T-cell (primary cell): ENCODE measurements at regions not wholly inside any gene's neighbourhood (a gene's known extent, or its start where the extent isn't known, plus 50 kb on each side); places are given as distances from the start of the nearest gene placed in this dataset.

Source experiments
- ATAC-seq, 4 experiments: fragments of 200-7000 bp in 3 of 4; fragments of 150-1000 bp in 1 of 4; cut with Tn5 transposase; replicated peaks in 1 of 4; 1 replicate in 3 of 4; 2 replicates in 1 of 4; pipeline ENCODE4 v1.10.0; 2021; ENCODE audit warnings: moderate library complexity in 3 of 4, mild to moderate bottlenecking in 2 of 4, moderate number of reproducible peaks in 1 of 4
- CTCF ChIA-PET, 2 donors: fragments of 300-600 bp; sonication (Branson Sonifier 250); formaldehyde crosslinking; loops; one replicate each; lab custom pipeline; 2022; ENCODE audit warnings: antibody characterized with exemption in 2 of 2; lab: Charles Lee
- POLR2A ChIA-PET, 2 donors: fragments of 300-600 bp; sonication (Branson Sonifier 250); formaldehyde crosslinking; loops; one replicate each; lab custom pipeline; 2022; ENCODE audit warnings: antibody characterized with exemption in 2 of 2; lab: Charles Lee
- DNase-seq, 35 experiments: peaks; one replicate each; pipeline versions ENCODE4 v3.0.0 to v3.0.0-alpha.2; 2013 to 2023
- H3K27ac ChIP-seq: one replicate; pipeline ENCODE4 v1.5.1; 2013; ENCODE audit warnings: low read length
- H3K27me3 ChIP-seq, 2 experiments: replicated peaks in 1 of 2; 1 replicate in 1 of 2; 2 replicates in 1 of 2; pipeline versions ENCODE4 v1.6.1 to v1.7.0; 2013; ENCODE audit warnings: low read length in 1 of 2, mixed read lengths in 1 of 2; ENCODE audit not compliant: control insufficient read depth in 2 of 2, insufficient read depth in 2 of 2; ENCODE audit errors: extremely low read depth in 1 of 2
- H3K36me3 ChIP-seq, 2 donors: 1 replicate in 1 of 2; 2 replicates in 1 of 2; pipeline versions ENCODE4 v1.6.1 to v1.7.0; 2013; ENCODE audit warnings: low read length in 1 of 2; ENCODE audit not compliant: control insufficient read depth in 2 of 2, insufficient read depth in 1 of 2; ENCODE audit errors: extremely low read depth in 1 of 2
- H3K4me1 ChIP-seq, 2 experiments: 1 replicate in 1 of 2; 2 replicates in 1 of 2; pipeline versions ENCODE4 v1.6.1 to v1.7.0; 2013; ENCODE audit warnings: low read length in 2 of 2, mixed read lengths in 1 of 2; ENCODE audit not compliant: insufficient read depth in 2 of 2, control insufficient read depth in 1 of 2; ENCODE audit errors: extremely low read depth in 1 of 2
- H3K4me3 ChIP-seq, 2 donors: 1 replicate in 1 of 2; 2 replicates in 1 of 2; pipeline versions ENCODE4 v1.5.1 to v1.7.0; 2013; ENCODE audit warnings: mild to moderate bottlenecking in 2 of 2, low read length in 1 of 2, moderate library complexity in 1 of 2; ENCODE audit not compliant: control insufficient read depth in 1 of 2; ENCODE audit errors: extremely low read depth in 1 of 2
- H3K9me3 ChIP-seq: 2 replicates; pipeline ENCODE4 v1.7.0; 2013
- H3K27ac Mint-ChIP-seq, 2 donors: one replicate each; pipeline ENCODE4 v1.8.0; 2020 to 2021; ENCODE audit warnings: mild to moderate bottlenecking in 2 of 2, mixed read lengths in 2 of 2
- H3K27me3 Mint-ChIP-seq, 2 donors: one replicate each; pipeline ENCODE4 v1.8.0; 2021 to 2022; ENCODE audit warnings: mixed read lengths in 2 of 2
- H3K36me3 Mint-ChIP-seq: one replicate; pipeline ENCODE4 v1.8.0; 2021; ENCODE audit warnings: mixed read lengths
- H3K4me1 Mint-ChIP-seq, 3 donors: one replicate each; pipeline ENCODE4 v1.8.0; 2020 to 2022; ENCODE audit warnings: mixed read lengths in 3 of 3, mild to moderate bottlenecking in 1 of 3
- H3K4me3 Mint-ChIP-seq, 3 donors: one replicate each; pipeline ENCODE4 v1.8.0; 2020 to 2022; ENCODE audit warnings: mild to moderate bottlenecking in 3 of 3, mixed read lengths in 3 of 3, moderate library complexity in 3 of 3
- H3K9me3 Mint-ChIP-seq, 3 donors: one replicate each; pipeline ENCODE4 v1.8.0; 2020 to 2022; ENCODE audit warnings: mixed read lengths in 3 of 3
- WGBS: methylation state at CpG from one replicate; pipeline ENCODE4 v1.1.5; 2013; ENCODE audit warnings: missing lambda C conversion rate; ENCODE audit not compliant: insufficient coverage; 5-methylcytosine and 5-hydroxymethylcytosine counted together

DNA sequence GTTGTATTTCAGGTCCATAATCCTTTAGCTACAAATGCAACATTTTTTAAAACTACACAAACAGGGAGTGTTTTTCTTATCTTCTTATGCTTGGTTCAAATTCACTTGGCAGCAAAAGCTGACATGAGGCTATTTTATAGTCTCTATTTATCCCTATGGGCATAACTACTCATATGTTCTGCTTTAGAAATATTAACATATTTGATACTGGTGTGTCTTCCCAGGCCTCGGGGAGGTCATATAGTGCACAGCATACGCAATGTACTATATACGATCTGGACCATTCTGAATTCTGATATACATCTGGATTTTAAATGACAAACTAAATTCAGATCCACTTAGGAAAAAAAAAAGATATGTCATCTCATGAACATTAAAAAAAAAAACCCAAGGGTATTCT, 69.2 kb downstream of the TFAP2C start:
- CTCF ChIA-PET, result no interaction called here
- H3K4me1 ChIP-seq, result no peaks in the 10 kb centered on the region
- H3K4me1 Mint-ChIP-seq, result no peaks in the 10 kb centered on the region
- no peak overlapping the region for H3K27ac ChIP-seq
- whole genome bisulfite sequencing, result no CpG with 5 or more reads among the region's 3 CpGs
- ATAC-seq (no peak), DNase-seq (no peak)
- no peaks in the 10 kb centered on the region for H3K9me3 Mint-ChIP-seq
- H3K4me3 Mint-ChIP-seq, result no peak overlapping the region
- H3K4me3 ChIP-seq, result no peak overlapping the region
- peaks cover 0 to 14% of the 10 kb centered on the region in 2 experiments for H3K27me3 ChIP-seq
- H3K9me3 ChIP-seq, result no peaks in the 10 kb centered on the region
- H3K36me3 Mint-ChIP-seq, result no peaks in the 10 kb centered on the region
- H3K27me3 Mint-ChIP-seq, result peaks cover 0 to 7% of the 10 kb centered on the region in 2 donors
- no peaks in the 10 kb centered on the region for H3K36me3 ChIP-seq
- no peak overlapping the region for H3K27ac Mint-ChIP-seq
- POLR2A ChIA-PET, result no interaction called here

DNA sequence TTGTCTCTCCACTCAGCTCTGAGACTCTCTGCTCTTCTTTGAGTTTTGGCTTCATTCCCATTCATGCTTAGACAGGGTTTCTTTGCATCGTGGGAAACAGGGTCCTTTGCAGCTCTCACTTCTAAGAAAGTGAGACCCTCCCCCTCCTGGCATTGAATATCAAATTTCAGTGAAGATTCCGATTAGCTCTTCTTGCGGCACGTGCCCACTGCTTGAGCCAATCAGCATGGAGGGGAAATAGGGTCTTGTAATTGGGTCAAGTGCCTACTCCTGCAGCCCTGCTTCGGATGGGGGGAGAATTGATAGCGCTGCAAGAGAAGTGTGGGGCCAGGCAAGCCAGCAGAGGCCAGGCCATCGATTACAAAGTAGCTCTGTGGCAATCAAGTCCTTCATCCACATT, 69.6 kb downstream of the TFAP2C start:
- ChIA-PET POLR2A (no interaction called here), CTCF (no interaction called here)
- Histone ChIP-seq H3K36me3 (no peaks in the 10 kb centered on the region), H3K4me1 (no peaks in the 10 kb centered on the region), H3K27ac (no peak overlapping the region), H3K4me3 (no peak overlapping the region), H3K9me3 (no peaks in the 10 kb centered on the region), H3K27me3 (peaks cover 0 to 14% of the 10 kb centered on the region in 2 experiments)
- Mint-ChIP-seq H3K4me1 (no peaks in the 10 kb centered on the region), H3K27me3 (peaks cover 0 to 7% of the 10 kb centered on the region in 2 donors), H3K27ac (no peak overlapping the region), H3K9me3 (no peaks in the 10 kb centered on the region), H3K36me3 (no peaks in the 10 kb centered on the region), H3K4me3 (no peak overlapping the region)
- ATAC-seq (no peak), DNase-seq (no peak)
- WGBS, result 11% methylated on average over 1 of the region's 7 CpGs

DNA sequence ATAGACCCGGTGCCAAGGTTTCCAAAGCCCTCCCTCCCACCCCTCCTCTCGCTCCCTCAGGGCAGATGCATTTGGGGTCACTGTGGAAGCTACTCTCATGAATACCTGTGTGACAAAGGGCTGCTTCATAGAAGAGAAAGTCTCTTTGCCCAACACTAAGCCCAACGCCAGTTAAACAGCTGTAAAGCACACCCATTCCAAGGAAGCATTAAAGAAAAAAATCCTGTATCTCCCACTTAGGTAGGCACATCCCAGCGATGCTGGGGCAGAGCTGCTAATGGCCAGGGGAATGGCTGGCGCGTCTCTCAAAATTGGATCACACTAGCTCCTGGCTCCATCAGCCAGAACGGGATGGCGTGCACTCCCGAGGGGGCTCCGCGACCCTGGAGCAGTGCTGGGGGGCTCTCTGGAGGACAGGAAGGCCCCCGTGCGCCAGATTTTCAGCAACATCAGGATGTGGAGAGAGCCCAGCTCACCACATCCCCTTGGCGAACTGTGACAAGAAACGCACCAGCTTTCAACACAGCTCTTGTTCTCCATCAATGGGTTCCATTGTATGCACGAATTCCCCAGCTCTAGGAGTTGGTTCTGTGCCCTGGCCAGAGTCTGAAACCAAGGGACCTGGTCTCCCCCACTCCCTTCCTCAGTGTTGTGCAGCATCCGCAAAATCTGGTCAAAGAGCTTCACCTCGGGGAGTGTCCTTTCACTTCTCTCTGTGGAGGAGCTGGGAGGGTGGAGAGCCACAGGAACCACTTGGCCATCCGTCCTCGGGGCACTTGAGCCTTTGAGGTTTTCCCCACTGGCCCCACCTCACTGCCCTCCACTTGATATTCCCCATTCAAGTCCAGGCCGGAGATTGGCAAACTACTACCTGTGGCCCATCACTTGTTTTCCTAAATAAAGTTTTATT, 74.1 kb downstream of the TFAP2C start:
- Mint-ChIP-seq H3K4me3 (no peak overlapping the region), H3K4me1 (no peaks in the 10 kb centered on the region), H3K9me3 (peaks cover 0 to 5% (median 0%) of the 10 kb centered on the region in 3 donors), H3K27me3 (peaks cover 3 to 10% of the 10 kb centered on the region in 2 donors), H3K36me3 (no peaks in the 10 kb centered on the region), H3K27ac (no peak overlapping the region)
- CTCF ChIA-PET, result no interaction called here
- no peaks in the 10 kb centered on the region for H3K4me1 ChIP-seq
- no peak overlapping the region for H3K4me3 ChIP-seq
- H3K9me3 ChIP-seq, result no peaks in the 10 kb centered on the region
- H3K27ac ChIP-seq, result no peak overlapping the region
- H3K27me3 ChIP-seq, result peaks cover 0 to 14% of the 10 kb centered on the region in 2 experiments
- DNase-seq (no peak), ATAC-seq (no peak)
- 87% methylated on average over 13 of the region's 21 CpGs for WGBS
- no peaks in the 10 kb centered on the region for H3K36me3 ChIP-seq
- POLR2A ChIA-PET, result no interaction called here

DNA sequence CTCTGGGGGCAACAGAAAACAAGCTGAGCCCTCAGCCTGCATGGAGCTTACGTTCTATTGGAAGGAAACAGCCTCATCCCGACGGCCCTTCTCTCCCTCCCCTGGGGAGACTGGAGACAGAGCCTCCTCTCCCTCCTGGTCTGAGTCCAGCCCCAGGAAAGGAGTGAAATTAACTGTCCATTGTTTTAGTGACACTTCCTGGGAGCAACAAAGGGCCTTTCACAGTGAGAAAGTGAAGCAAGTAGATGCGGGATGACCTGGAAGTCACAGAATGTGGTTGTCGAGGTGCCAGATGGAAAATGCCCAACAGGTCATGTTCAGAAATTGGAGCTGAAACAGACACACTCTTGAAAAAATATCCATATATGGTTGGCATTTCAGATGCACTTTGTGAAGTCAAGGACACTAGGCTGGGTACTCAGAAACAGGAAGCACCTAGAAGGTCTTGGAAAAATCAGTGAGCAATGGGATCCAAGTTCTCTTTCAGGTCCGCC, 77.8 kb downstream of the TFAP2C start:
- WGBS, result 92% methylated on average over 3 of the region's 6 CpGs
- CTCF ChIA-PET, result interaction anchor here in 1 of 2 donors (0.5 kb wide), 1 partner anchor 41 kb away, joined by 3 read pairs; no protein-coding TSS in a partner anchor
- H3K9me3 Mint-ChIP-seq, result peaks cover 0 to 5% (median 0%) of the 10 kb centered on the region in 3 donors

DNA sequence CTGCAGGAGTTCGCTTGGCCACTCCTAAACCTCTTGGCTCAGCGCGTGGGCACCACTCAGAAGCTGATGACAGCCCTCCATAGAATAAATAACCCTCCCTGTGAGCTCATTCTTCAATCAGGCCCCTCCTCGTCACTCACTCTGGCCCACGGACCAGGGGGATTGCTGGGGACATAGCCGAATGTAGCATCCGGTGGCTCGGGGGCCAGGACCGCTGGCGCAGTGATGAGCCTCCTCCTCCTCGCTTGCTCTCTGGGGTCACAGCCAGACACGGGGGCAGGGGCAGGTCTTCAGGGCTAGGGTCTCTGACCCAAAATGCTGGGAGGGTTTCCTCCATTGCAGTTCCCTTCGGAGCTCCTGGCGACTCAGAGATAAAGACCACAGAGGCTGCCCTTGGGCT, 79.9 kb downstream of the TFAP2C start:
- H3K9me3 Mint-ChIP-seq, result peaks cover 0 to 5% (median 0%) of the 10 kb centered on the region in 3 donors
- H3K9me3 ChIP-seq, result no peaks in the 10 kb centered on the region
- H3K36me3 Mint-ChIP-seq, result no peaks in the 10 kb centered on the region
- CTCF ChIA-PET, result no interaction called here
- no peaks in the 10 kb centered on the region for H3K4me1 ChIP-seq
- no peak overlapping the region for H3K27ac Mint-ChIP-seq
- no peak overlapping the region for H3K4me3 Mint-ChIP-seq
- no peak for DNase-seq
- H3K36me3 ChIP-seq, result no peaks in the 10 kb centered on the region
- no peak overlapping the region for H3K4me3 ChIP-seq
- H3K4me1 Mint-ChIP-seq, result no peaks in the 10 kb centered on the region
- no peak for ATAC-seq
- H3K27me3 Mint-ChIP-seq, result peaks cover 5 to 8% of the 10 kb centered on the region in 2 donors
- H3K27me3 ChIP-seq, result peaks cover 0 to 11% of the 10 kb centered on the region in 2 experiments
- H3K27ac ChIP-seq, result no peak overlapping the region
- POLR2A ChIA-PET, result no interaction called here
- 83% methylated on average over 13 of the region's 14 CpGs for WGBS

More for the DNA sequence above, 77.8 kb downstream of the TFAP2C start:
- Mint-ChIP-seq H3K27ac (no peak overlapping the region), H3K36me3 (no peaks in the 10 kb centered on the region), H3K4me3 (no peak overlapping the region), H3K27me3 (peaks cover 3 to 11% of the 10 kb centered on the region in 2 donors), H3K4me1 (no peaks in the 10 kb centered on the region)
- Histone ChIP-seq H3K27ac (no peak overlapping the region), H3K27me3 (peaks cover 0 to 20% of the 10 kb centered on the region in 2 experiments), H3K4me3 (no peak overlapping the region), H3K36me3 (no peaks in the 10 kb centered on the region), H3K4me1 (no peaks in the 10 kb centered on the region), H3K9me3 (no peaks in the 10 kb centered on the region)
- POLR2A ChIA-PET, result no interaction called here
- no peak for DNase-seq
- ATAC-seq, result no peak

DNA sequence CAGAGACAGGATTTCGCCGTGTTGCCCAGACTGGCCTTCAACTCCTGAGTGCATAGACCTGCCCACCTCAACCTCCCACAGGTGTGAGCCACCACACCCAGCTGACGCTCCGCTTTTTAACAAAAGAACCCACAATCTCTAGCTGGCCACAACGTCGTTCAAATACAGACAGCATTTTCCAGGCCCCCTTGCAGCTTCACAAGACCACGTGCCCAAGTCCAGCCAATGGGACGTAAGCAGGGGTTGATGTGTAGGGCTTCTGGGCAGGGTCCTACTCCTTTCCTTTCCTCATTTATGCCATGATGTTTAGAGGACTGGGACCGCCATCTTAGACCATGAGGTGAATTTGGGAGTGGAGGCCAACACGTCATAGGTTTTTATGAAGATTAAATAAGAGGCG, 81.0 kb downstream of the TFAP2C start:
- ATAC-seq (no peak), DNase-seq (no peak)
- Mint-ChIP-seq H3K4me3 (no peak overlapping the region), H3K27me3 (peaks cover 5 to 7% of the 10 kb centered on the region in 2 donors), H3K4me1 (no peaks in the 10 kb centered on the region), H3K36me3 (no peaks in the 10 kb centered on the region), H3K27ac (no peak overlapping the region), H3K9me3 (peaks cover 0 to 5% (median 0%) of the 10 kb centered on the region in 3 donors)
- CTCF ChIA-PET, result no interaction called here
- no peak overlapping the region for H3K27ac ChIP-seq
- peaks cover 0 to 13% of the 10 kb centered on the region in 2 experiments for H3K27me3 ChIP-seq
- POLR2A ChIA-PET, result no interaction called here
- 89% methylated on average over 3 of the region's 11 CpGs for WGBS
- H3K4me1 ChIP-seq, result no peaks in the 10 kb centered on the region
- H3K4me3 ChIP-seq, result no peak overlapping the region
- no peaks in the 10 kb centered on the region for H3K9me3 ChIP-seq
- no peaks in the 10 kb centered on the region for H3K36me3 ChIP-seq
